ENCODE measurements at regions not wholly inside any gene's neighbourhood (a gene's known extent, or its start where the extent isn't known, plus 50 kb on each side); places are given as distances from the start of the nearest gene placed in this dataset.

- no peak for FAIRE-seq
Observed at GRCh38 chr9:89748831-89749499, 144.2 kb downstream of the GADD45G start.

GRCh38 chr9:89749500-89750116 lies 144.8 kb downstream of the GADD45G start:
- FAIRE-seq, result no peak

- no peak for FAIRE-seq
Observed at GRCh38 chr9:89750117-89750791, 145.4 kb downstream of the GADD45G start.

- no peak for FAIRE-seq
Observed at GRCh38 chr9:89751079-89751825, 146.4 kb downstream of the GADD45G start.

GRCh38 chr9:89752154-89752553 lies 147.3 kb downstream of the GADD45G start:
- FAIRE-seq, result no peak

- FAIRE-seq, result no peak
Observed at GRCh38 chr9:89753472-89754055, 148.8 kb downstream of the GADD45G start.

GRCh38 chr9:89754193-89754592 lies 149.4 kb downstream of the GADD45G start:
- FAIRE-seq, result no peak

- no peak for FAIRE-seq
Observed at GRCh38 chr9:89755821-89756220, 151.0 kb downstream of the GADD45G start.

- no peak for FAIRE-seq
Observed at GRCh38 chr9:89756891-89757537, 152.2 kb downstream of the GADD45G start.

GRCh38 chr9:89757776-89758528 lies 153.1 kb downstream of the GADD45G start:
- no peak for FAIRE-seq

GRCh38 chr9:89759572-89759971 lies 154.8 kb downstream of the GADD45G start:
- no peak for FAIRE-seq

- FAIRE-seq, result no peak
Observed at GRCh38 chr9:89760123-89760522, 155.3 kb downstream of the GADD45G start.

GRCh38 chr9:89764217-89764616 lies 159.4 kb downstream of the GADD45G start:
- no peak for FAIRE-seq

GRCh38 chr9:89765211-89765946 lies 160.6 kb downstream of the GADD45G start:
- no peak for FAIRE-seq

GRCh38 chr9:89766991-89767390 lies 162.2 kb downstream of the GADD45G start:
- no peak for FAIRE-seq

- FAIRE-seq, result no peak
Observed at GRCh38 chr9:89768051-89768450, 163.2 kb downstream of the GADD45G start.

GRCh38 chr9:89768650-89769071 lies 163.8 kb downstream of the GADD45G start:
- no peak for FAIRE-seq

GRCh38 chr9:89770531-89771174 lies 165.8 kb downstream of the GADD45G start:
- no peak for FAIRE-seq

- no peak for FAIRE-seq
Observed at GRCh38 chr9:89771205-89771604, 166.4 kb downstream of the GADD45G start.

GRCh38 chr9:89773170-89773569 lies 168.4 kb downstream of the GADD45G start:
- FAIRE-seq, result no peak
